ENCODE measurements at regions not wholly inside any gene's neighbourhood (a gene's known extent, or its start where the extent isn't known, plus 50 kb on each side); places are given as distances from the start of the nearest gene placed in this dataset.

DNA sequence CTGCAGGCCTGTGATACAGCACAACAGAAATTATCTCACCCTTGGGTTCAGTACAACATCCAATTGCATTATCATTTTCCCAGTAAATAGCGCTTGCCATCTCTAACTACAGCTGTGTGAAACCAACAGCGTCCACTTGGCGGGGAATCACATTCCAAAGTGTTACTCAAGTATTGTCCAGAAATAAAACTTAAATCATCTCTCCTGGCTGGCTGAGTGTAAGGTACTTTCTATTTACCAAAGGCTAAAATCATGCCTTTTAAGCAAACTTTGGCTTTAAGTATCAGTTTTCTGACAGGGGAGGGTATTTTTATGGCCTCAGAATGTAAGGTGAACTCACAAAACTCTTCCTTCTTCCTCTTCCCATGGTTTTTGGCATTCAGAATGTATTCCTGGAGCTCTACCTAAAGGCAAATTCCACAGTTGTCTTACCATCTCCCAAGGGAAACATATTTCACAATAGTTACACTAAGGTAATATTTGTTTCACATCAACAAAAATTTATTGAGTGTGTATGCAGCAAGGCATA lies 205.6 kb upstream of the MPDZ start:
- H3K4me3 ChIP-seq (ENCODE audit: low read depth, low read length): no peak overlapping the region
- POLR2A ChIA-PET: no interaction called here
- CTCF ChIA-PET: no interaction called here
- TF ChIP-seq, protein P1, sequence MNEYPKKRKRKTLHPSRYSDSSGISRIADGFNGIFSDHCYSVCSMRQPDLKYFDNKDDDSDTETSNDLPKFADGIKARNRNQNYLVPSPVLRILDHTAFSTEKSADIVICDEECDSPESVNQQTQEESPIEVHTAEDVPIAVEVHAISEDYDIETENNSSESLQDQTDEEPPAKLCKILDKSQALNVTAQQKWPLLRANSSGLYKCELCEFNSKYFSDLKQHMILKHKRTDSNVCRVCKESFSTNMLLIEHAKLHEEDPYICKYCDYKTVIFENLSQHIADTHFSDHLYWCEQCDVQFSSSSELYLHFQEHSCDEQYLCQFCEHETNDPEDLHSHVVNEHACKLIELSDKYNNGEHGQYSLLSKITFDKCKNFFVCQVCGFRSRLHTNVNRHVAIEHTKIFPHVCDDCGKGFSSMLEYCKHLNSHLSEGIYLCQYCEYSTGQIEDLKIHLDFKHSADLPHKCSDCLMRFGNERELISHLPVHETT (tag by site-specific recombination; IDR thresholded peaks at IDR 0.05): no peak
- TF ChIP-seq, protein P2, sequence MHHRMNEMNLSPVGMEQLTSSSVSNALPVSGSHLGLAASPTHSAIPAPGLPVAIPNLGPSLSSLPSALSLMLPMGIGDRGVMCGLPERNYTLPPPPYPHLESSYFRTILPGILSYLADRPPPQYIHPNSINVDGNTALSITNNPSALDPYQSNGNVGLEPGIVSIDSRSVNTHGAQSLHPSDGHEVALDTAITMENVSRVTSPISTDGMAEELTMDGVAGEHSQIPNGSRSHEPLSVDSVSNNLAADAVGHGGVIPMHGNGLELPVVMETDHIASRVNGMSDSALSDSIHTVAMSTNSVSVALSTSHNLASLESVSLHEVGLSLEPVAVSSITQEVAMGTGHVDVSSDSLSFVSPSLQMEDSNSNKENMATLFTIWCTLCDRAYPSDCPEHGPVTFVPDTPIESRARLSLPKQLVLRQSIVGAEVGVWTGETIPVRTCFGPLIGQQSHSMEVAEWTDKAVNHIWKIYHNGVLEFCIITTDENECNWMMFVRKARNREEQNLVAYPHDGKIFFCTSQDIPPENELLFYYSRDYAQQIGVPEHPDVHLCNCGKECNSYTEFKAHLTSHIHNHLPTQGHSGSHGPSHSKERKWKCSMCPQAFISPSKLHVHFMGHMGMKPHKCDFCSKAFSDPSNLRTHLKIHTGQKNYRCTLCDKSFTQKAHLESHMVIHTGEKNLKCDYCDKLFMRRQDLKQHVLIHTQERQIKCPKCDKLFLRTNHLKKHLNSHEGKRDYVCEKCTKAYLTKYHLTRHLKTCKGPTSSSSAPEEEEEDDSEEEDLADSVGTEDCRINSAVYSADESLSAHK (tag by site-specific recombination; IDR thresholded peaks at IDR 0.05): no peak
- no peak for TF ChIP-seq ZNF221 (tag by site-specific recombination; IDR thresholded peaks at IDR 0.05; ENCODE audit: borderline replicate concordance)
- no peak for TF ChIP-seq ZNF302 (tag by site-specific recombination; IDR thresholded peaks at IDR 0.05; ENCODE audit: low read depth)
- no peak for TF ChIP-seq GLIS2 (tag by site-specific recombination; IDR thresholded peaks at IDR 0.05)
- H3K27ac ChIP-seq (ENCODE audit: extremely low read depth, low read depth, low read length): no peak overlapping the region
- H3K36me3 ChIP-seq (ENCODE audit: control insufficient read depth in 2 of 2, insufficient read depth in 1 of 2, low read length in 2 of 2): no peaks in the 10 kb centered on the region
- H3K4me1 ChIP-seq (ENCODE audit: control insufficient read depth, insufficient read depth, low read length): no peaks in the 10 kb centered on the region
- H3K9me3 ChIP-seq (ENCODE audit: control insufficient read depth, insufficient read depth, low read depth, low read length): no peaks in the 10 kb centered on the region

DNA sequence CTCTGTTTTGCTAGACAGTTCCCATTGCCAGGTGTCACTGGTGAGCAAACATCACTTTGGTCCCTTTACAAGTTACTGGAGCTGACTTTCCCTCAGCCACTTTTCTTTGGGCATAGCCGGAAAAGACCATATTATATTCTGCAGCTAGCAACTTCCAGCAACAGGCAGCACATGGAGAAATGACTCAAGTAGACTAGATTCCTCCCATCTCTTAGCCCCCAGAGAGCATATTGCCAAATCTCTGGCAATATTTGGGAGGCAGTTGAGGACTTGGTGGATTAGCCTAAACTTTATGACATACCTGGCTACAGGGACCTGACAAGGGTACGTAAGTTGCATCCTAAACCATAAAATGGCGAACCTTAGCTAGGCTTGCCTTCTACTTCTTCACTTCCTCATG lies 204.7 kb upstream of the MPDZ start:
- no peaks in the 10 kb centered on the region for H3K4me1 ChIP-seq (ENCODE audit: control insufficient read depth, insufficient read depth, low read length)
- no peak overlapping the region for H3K4me3 ChIP-seq (ENCODE audit: low read depth, low read length)
- no peaks in the 10 kb centered on the region for H3K9me3 ChIP-seq (ENCODE audit: control insufficient read depth, insufficient read depth, low read depth, low read length)
- H3K27ac ChIP-seq (ENCODE audit: extremely low read depth, low read depth, low read length): no peak overlapping the region
- TF ChIP-seq ZNF555 (tag by site-specific recombination; conservative IDR thresholded peaks at IDR 0.05): no peak
- TF ChIP-seq, protein P3, sequence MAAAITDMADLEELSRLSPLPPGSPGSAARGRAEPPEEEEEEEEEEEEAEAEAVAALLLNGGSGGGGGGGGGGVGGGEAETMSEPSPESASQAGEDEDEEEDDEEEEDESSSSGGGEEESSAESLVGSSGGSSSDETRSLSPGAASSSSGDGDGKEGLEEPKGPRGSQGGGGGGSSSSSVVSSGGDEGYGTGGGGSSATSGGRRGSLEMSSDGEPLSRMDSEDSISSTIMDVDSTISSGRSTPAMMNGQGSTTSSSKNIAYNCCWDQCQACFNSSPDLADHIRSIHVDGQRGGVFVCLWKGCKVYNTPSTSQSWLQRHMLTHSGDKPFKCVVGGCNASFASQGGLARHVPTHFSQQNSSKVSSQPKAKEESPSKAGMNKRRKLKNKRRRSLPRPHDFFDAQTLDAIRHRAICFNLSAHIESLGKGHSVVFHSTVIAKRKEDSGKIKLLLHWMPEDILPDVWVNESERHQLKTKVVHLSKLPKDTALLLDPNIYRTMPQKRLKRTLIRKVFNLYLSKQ (tag by site-specific recombination; IDR thresholded peaks at IDR 0.05; ENCODE audit: borderline replicate concordance): no peak
- TF ChIP-seq ZNF658 (tag by site-specific recombination; IDR thresholded peaks at IDR 0.05): no peak
- TF ChIP-seq ZNF10 (tag by site-specific recombination; IDR thresholded peaks at IDR 0.05): no peak
- no peak for TF ChIP-seq PBX3 (CRISPR knock-in tag; IDR thresholded peaks at IDR 0.05)
- TF ChIP-seq, protein P4, sequence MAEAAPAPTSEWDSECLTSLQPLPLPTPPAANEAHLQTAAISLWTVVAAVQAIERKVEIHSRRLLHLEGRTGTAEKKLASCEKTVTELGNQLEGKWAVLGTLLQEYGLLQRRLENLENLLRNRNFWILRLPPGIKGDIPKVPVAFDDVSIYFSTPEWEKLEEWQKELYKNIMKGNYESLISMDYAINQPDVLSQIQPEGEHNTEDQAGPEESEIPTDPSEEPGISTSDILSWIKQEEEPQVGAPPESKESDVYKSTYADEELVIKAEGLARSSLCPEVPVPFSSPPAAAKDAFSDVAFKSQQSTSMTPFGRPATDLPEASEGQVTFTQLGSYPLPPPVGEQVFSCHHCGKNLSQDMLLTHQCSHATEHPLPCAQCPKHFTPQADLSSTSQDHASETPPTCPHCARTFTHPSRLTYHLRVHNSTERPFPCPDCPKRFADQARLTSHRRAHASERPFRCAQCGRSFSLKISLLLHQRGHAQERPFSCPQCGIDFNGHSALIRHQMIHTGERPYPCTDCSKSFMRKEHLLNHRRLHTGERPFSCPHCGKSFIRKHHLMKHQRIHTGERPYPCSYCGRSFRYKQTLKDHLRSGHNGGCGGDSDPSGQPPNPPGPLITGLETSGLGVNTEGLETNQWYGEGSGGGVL (tag by site-specific recombination; IDR thresholded peaks at IDR 0.05): no peak
- no peak for TF ChIP-seq SCRT1 (tag by site-specific recombination; IDR thresholded peaks at IDR 0.05; ENCODE audit: borderline replicate concordance)
- TF ChIP-seq ZNF514 (tag by site-specific recombination; IDR thresholded peaks at IDR 0.05): no peak
- no peak for TF ChIP-seq ZNF776 (tag by site-specific recombination; IDR thresholded peaks at IDR 0.05; ENCODE audit: borderline replicate concordance)
- TF ChIP-seq ZNF239 (tag by site-specific recombination; IDR thresholded peaks at IDR 0.05): no peak
- no peak for TF ChIP-seq ZNF560 (tag by site-specific recombination; IDR thresholded peaks at IDR 0.05; ENCODE audit: borderline replicate concordance)
- TF ChIP-seq ZXDB (tag by site-specific recombination; IDR thresholded peaks at IDR 0.05): no peak
- TF ChIP-seq, protein P5, sequence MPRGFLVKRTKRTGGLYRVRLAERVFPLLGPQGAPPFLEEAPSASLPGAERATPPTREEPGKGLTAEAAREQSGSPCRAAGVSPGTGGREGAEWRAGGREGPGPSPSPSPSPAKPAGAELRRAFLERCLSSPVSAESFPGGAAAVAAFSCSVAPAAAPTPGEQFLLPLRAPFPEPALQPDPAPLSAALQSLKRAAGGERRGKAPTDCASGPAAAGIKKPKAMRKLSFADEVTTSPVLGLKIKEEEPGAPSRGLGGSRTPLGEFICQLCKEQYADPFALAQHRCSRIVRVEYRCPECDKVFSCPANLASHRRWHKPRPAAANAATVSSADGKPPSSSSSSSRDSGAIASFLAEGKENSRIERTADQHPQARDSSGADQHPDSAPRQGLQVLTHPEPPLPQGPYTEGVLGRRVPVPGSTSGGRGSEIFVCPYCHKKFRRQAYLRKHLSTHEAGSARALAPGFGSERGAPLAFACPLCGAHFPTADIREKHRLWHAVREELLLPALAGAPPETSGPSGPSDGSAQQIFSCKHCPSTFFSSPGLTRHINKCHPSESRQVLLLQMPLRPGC (tag by site-specific recombination; IDR thresholded peaks at IDR 0.05): no peak
- TF ChIP-seq ZNF16 (tag by site-specific recombination; IDR thresholded peaks at IDR 0.05; ENCODE audit: low read depth): no peak
- ChIA-PET POLR2A (no interaction called here), CTCF (no interaction called here)
- no peaks in the 10 kb centered on the region for H3K36me3 ChIP-seq (ENCODE audit: control insufficient read depth in 2 of 2, insufficient read depth in 1 of 2, low read length in 2 of 2)

All from HEK293 (cell line).